NCI-H446 treated with DMSO at 0.1 percent for 48 hours (cell line): ENCODE measurements at regions not wholly inside any gene's neighbourhood (a gene's known extent, or its start where the extent isn't known, plus 50 kb on each side); places are given as distances from the start of the nearest gene placed in this dataset.

ENCODE experiments used
- DNase-seq: peaks from one replicate; lab custom pipeline; 2025; lab: John Stamatoyannopoulos, UW

DNA sequence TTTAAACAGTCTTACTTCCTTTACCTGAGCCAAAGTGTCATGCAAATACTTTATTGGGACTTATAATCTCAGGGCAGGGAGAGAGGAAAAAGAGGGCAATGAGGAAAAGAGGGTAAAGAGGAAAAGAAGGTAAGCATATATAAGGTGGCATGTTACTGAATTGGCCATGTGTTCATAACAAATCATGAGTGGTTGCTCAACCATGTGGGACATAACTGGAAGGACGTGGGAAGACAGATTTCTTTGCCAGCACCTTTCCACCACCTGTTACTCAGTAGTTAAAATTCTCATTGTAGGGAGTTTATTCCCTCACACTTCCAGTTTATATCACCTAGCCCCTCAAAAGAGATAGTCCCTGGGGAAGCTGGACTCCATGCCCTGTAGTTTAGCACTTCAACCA, 54.7 kb upstream of the TPRG1 start:
- DNase-seq = no peak

GRCh38 chr3:189118896-189119295, 52.9 kb upstream of the TPRG1 start:
- no peak for DNase-seq

GRCh38 chr3:189119950-189120349, 51.8 kb upstream of the TPRG1 start:
- DNase-seq = no peak

DNA sequence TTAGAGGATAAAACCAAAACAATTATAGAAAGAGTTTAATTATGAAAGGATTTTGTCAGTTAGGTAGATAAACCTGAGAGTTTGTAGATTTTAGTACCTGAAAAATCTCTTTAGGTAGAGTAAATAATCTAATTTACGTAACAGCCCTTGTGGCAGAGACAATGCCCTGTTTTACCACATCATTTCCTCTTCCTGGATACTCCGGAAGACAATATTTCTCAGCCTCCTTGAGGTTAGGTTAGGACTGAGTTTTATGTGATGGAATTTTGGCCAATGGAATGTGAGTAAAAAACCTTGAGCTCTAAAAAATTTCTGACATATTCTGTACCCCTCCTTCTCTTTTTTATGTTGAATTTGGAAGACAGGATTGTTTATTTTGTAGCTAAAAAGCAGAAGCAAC, 50.7 kb upstream of the TPRG1 start:
- no peak for DNase-seq
